Tibial nerve (tissue), 4 donors: ENCODE measurements at regions not wholly inside any gene's neighbourhood (a gene's known extent, or its start where the extent isn't known, plus 50 kb on each side); places are given as distances from the start of the nearest gene placed in this dataset.
"Not testable (repeated sequence)": the region's sequence is repeated elsewhere in the genome, so short reads cannot be mapped to it uniquely, and the experiment has no call there.

Experiments
- DNase-seq, 2 donors: peaks; one replicate each; pipeline ENCODE4 v3.0.0-alpha.2; 2019; ENCODE audit warnings: low spot score in 2 of 2
- H3K27ac ChIP-seq, 4 donors: fragments of 200-600 bp; sonication (generic) in 3 of 4; one replicate each; pipeline ENCODE4 v1.5.1; 2017 to 2019; ENCODE audit warnings: mild to moderate bottlenecking in 1 of 4
- H3K27me3 ChIP-seq, 2 donors: fragments of 200-600 bp; sonication (generic) in 1 of 2; one replicate each; pipeline versions ENCODE4 v1.5.1 to v1.6.0; 2017 to 2019
- H3K36me3 ChIP-seq, 3 donors: fragments of 200-600 bp; sonication (generic); one replicate each; pipeline ENCODE4 v1.5.1; 2018 to 2019
- H3K4me1 ChIP-seq, 4 donors: fragments of 200-600 bp; sonication (generic) in 3 of 4; one replicate each; pipeline ENCODE4 v1.5.1; 2017 to 2019
- H3K4me3 ChIP-seq, 4 donors: fragments of 200-600 bp; sonication (generic) in 3 of 4; one replicate each; pipeline ENCODE4 v1.5.1; 2017 to 2019; ENCODE audit warnings: mild to moderate bottlenecking in 1 of 4, moderate library complexity in 1 of 4
- H3K9me3 ChIP-seq, 4 donors: fragments of 200-600 bp; sonication (generic) in 3 of 4; one replicate each; pipeline ENCODE4 v1.5.1; 2017 to 2019
- EP300 ChIP-seq, 2 donors: sonication (generic); formaldehyde crosslinking; IDR thresholded peaks; one replicate each; pipeline ENCODE4 v1.6.1; 2017; ENCODE audit warnings: antibody characterized with exemption in 2 of 2, mild to moderate bottlenecking in 1 of 2
- POLR2A ChIP-seq, 2 donors: fragments of 450-650 bp; IDR thresholded peaks; one replicate each; pipeline ENCODE4 v1.6.1; 2017; ENCODE audit warnings: antibody characterized with exemption in 2 of 2, mild to moderate bottlenecking in 2 of 2, moderate library complexity in 2 of 2
- WGBS, 2 donors: methylation state at CpG; one replicate each; pipeline ENCODE4 v1.1.5; 2018; 5-methylcytosine and 5-hydroxymethylcytosine counted together
- TF ChIP-seq, protein P1 (sequence below), 5 experiments: fragments of 200-600 bp in 3 of 5; fragments of 450-650 bp in 2 of 5; sonication (generic) in 3 of 5; IDR thresholded peaks; one replicate each; pipeline ENCODE4 v1.5.1; 2016 to 2019; ENCODE audit warnings: antibody characterized with exemption in 5 of 5, mild to moderate bottlenecking in 3 of 5, moderate library complexity in 2 of 5

- H3K4me3 ChIP-seq: no peak overlapping the region
- no peaks in the 10 kb centered on the region for H3K27me3 ChIP-seq
- no peaks in the 10 kb centered on the region for H3K36me3 ChIP-seq
- 72 to 73% methylated on average over 4 of the region's 4 CpGs for WGBS, 2 donors
- no peak overlapping the region for H3K27ac ChIP-seq
- no peaks in the 10 kb centered on the region for H3K9me3 ChIP-seq
- no peak for DNase-seq
- TF ChIP-seq POLR2A (IDR thresholded peaks at IDR 0.05): no peak
- TF ChIP-seq EP300 (IDR thresholded peaks at IDR 0.05): no peak
- TF ChIP-seq, protein P1, sequence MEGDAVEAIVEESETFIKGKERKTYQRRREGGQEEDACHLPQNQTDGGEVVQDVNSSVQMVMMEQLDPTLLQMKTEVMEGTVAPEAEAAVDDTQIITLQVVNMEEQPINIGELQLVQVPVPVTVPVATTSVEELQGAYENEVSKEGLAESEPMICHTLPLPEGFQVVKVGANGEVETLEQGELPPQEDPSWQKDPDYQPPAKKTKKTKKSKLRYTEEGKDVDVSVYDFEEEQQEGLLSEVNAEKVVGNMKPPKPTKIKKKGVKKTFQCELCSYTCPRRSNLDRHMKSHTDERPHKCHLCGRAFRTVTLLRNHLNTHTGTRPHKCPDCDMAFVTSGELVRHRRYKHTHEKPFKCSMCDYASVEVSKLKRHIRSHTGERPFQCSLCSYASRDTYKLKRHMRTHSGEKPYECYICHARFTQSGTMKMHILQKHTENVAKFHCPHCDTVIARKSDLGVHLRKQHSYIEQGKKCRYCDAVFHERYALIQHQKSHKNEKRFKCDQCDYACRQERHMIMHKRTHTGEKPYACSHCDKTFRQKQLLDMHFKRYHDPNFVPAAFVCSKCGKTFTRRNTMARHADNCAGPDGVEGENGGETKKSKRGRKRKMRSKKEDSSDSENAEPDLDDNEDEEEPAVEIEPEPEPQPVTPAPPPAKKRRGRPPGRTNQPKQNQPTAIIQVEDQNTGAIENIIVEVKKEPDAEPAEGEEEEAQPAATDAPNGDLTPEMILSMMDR (IDR thresholded peaks at IDR 0.05): no peak
- no peaks in the 10 kb centered on the region for H3K4me1 ChIP-seq
Observed at GRCh38 chr18:59848002-59848401, 51.8 kb upstream of the PMAIP1 start.

- not testable (repeated sequence) for H3K27me3 ChIP-seq, H3K4me1 ChIP-seq, DNase-seq, H3K4me3 ChIP-seq, H3K9me3 ChIP-seq, H3K36me3 ChIP-seq, H3K27ac ChIP-seq
- WGBS, 2 donors: 68 to 76% methylated on average over 5 of the region's 5 CpGs
Observed at GRCh38 chr18:59847491-59847846, 52.3 kb upstream of the PMAIP1 start.

DNA sequence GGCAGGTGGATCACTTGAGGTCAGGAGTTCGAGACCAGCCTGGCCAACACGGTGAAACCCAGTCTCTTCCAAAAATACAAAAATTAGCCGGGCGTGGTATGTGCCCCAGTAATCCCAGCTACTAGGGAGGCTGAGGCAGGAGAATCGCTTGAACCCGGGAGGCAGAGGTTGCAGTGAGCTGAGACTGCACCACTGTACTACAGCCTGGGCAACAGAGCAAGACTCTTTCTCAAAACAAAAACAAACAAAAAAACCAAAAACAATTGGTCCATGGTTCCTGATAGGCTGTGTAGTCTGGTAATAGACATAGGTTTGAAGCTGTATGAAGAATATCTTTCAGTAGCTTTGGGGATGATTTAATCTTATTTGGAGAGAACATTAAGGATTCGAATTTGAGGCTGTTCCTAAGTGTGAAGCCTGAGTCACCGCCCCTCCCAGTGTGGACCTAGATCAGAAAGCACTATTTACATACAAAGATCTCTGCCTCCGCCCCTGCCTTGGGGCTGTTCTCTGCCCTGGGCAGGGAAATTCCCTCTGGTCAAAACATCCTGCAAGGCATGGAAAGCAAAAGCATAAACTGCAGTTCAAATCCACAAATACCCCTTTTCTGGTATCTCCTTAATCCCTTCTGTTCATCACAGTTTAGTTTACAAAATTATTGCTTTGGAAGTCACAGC is 52.8 kb upstream of the PMAIP1 start:
- no peaks in the 10 kb centered on the region for H3K9me3 ChIP-seq
- H3K27me3 ChIP-seq: no peaks in the 10 kb centered on the region
- H3K36me3 ChIP-seq: no peaks in the 10 kb centered on the region
- TF ChIP-seq, protein P1 (IDR thresholded peaks at IDR 0.05): no peak
- TF ChIP-seq EP300 (IDR thresholded peaks at IDR 0.05) (no peak), POLR2A (IDR thresholded peaks at IDR 0.05) (no peak)
- no peaks in the 10 kb centered on the region for H3K4me1 ChIP-seq
- H3K27ac ChIP-seq: no peak overlapping the region
- no peak overlapping the region for H3K4me3 ChIP-seq
- WGBS, 2 donors: 73% methylated on average over 9 of the region's 9 CpGs
- no peak for DNase-seq

DNA sequence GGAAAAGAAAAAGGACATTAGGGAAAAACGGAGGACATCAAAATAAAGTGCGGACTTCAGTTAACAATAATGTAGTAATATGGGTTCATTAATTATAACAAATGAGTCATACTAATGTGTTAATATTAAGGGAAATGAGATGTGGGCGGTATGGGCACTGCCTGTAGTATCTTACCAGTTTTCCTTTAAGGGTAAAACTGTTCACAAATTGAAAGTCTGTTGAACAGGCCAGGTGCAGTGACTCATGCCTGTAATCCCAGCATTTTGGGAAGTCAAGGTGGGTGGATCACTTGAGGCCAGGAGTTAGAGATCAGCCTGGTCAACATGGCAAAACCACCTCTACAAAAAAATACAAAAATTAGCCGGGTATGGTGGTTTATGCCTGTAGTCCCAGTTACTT is 56.8 kb upstream of the PMAIP1 start:
- no peak overlapping the region for H3K27ac ChIP-seq
- TF ChIP-seq, protein P1 (IDR thresholded peaks at IDR 0.05): no peak
- 91 to 93% methylated on average over 4 of the region's 4 CpGs for WGBS, 2 donors
- H3K36me3 ChIP-seq: no peaks in the 10 kb centered on the region
- no peaks in the 10 kb centered on the region for H3K9me3 ChIP-seq
- no peaks in the 10 kb centered on the region for H3K27me3 ChIP-seq
- H3K4me1 ChIP-seq: no peaks in the 10 kb centered on the region
- DNase-seq: no peak
- no peak overlapping the region for H3K4me3 ChIP-seq

DNA sequence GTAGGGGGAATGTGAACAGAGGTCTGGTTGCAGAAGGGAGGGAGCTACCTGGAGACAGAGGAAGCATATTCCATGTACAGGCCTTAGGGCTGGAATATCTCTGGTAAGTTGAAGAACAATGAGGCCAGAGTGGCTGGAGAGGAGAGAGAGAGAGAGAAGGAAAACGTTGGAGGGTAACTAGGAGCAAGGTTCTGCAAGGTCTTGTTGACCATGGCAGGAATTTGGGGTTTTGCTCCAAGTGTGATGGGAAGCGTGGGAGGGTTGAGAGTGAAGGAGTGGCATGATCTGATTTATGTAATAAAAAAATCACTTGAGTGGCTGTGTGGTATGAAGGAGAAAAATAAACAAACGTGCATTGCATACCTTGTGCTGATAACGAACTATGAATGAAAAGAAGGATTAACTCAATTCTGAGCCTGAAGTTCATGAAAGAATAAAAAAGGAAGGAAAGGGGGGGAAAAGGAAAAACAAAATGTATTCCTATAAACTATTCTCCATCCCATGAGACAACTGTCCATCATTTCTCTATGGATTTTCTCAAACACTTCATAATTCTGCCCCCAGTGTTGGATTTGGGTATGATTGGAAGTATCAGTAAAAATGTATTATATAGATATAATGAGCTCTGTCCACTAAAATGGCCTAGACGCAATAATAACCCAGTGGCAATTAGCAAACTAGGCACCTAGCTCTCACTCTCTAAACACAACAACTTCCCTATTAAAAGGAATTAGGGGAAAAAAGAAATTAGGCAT is 59.7 kb upstream of the PMAIP1 start:
- no peaks in the 10 kb centered on the region for H3K9me3 ChIP-seq
- no peak overlapping the region for H3K4me3 ChIP-seq
- no peak for DNase-seq
- no peak overlapping the region for H3K27ac ChIP-seq
- 65 to 67% methylated on average over 5 of the region's 5 CpGs for WGBS, 2 donors
- TF ChIP-seq, protein P1 (IDR thresholded peaks at IDR 0.05): no peak
- TF ChIP-seq POLR2A (IDR thresholded peaks at IDR 0.05): no peak
- TF ChIP-seq EP300 (IDR thresholded peaks at IDR 0.05): no peak
- H3K36me3 ChIP-seq: no peaks in the 10 kb centered on the region
- H3K27me3 ChIP-seq: no peaks in the 10 kb centered on the region
- H3K4me1 ChIP-seq: no peaks in the 10 kb centered on the region
